ENCODE measurements at regions not wholly inside any gene's neighbourhood (a gene's known extent, or its start where the extent isn't known, plus 50 kb on each side); places are given as distances from the start of the nearest gene placed in this dataset.

GRCh38 chr3:148466143-148466542 lies 231.6 kb upstream of the AGTR1 start:
- H3K36me3 ChIP-seq = no peaks in the 10 kb centered on the region
- DNase-seq (no peak), ATAC-seq (no peak)
- H3K27ac ChIP-seq = no peak overlapping the region
- intact Hi-C loops (cut with DNase I) = no loop called here
- H3K4me3 ChIP-seq = no peak overlapping the region
- TF ChIP-seq POLR2A (IDR thresholded peaks at IDR 0.05) (no peak), CTCF (IDR thresholded peaks at IDR 0.05) (no peak)
- H3K4me1 ChIP-seq = peaks cover 0 to 2% (median 0%) of the 10 kb centered on the region in 4 donors
- WGBS (ENCODE audit: insufficient coverage, low coverage, low lambda C conversion rate, missing lambda C conversion rate) = 54% methylated on average over 2 of the region's 2 CpGs
- H3K27me3 ChIP-seq = no peaks in the 10 kb centered on the region
- no peaks in the 10 kb centered on the region for H3K9me3 ChIP-seq

GRCh38 chr3:148466980-148467740 lies 230.5 kb upstream of the AGTR1 start:
- Histone ChIP-seq H3K27ac (no peak overlapping the region), H3K4me3 (no peak overlapping the region), H3K9me3 (no peaks in the 10 kb centered on the region), H3K4me1 (no peaks in the 10 kb centered on the region), H3K27me3 (no peaks in the 10 kb centered on the region), H3K36me3 (no peaks in the 10 kb centered on the region)
- DNase-seq (no peak), ATAC-seq (no peak)
- no peak for TF ChIP-seq CTCF (IDR thresholded peaks at IDR 0.05)
- no peak for TF ChIP-seq POLR2A (IDR thresholded peaks at IDR 0.05)
- intact Hi-C loops (cut with DNase I) = no loop called here

- Histone ChIP-seq H3K4me3 (no peak overlapping the region), H3K27ac (no peak overlapping the region), H3K9me3 (peaks cover 0 to 4% (median 0%) of the 10 kb centered on the region in 4 donors), H3K36me3 (no peaks in the 10 kb centered on the region), H3K27me3 (no peaks in the 10 kb centered on the region), H3K4me1 (no peaks in the 10 kb centered on the region)
- no peak for TF ChIP-seq POLR2A (IDR thresholded peaks at IDR 0.05)
- no peak for TF ChIP-seq CTCF (IDR thresholded peaks at IDR 0.05)
- 68% methylated on average over 2 of the region's 2 CpGs for WGBS (ENCODE audit: insufficient coverage, low coverage, low lambda C conversion rate, missing lambda C conversion rate)
- DNase-seq (no peak), ATAC-seq (no peak)
- intact Hi-C loops (cut with DNase I) = no loop called here
Measured at GRCh38 chr3:148477375-148477774, 220.3 kb upstream of the AGTR1 start.

GRCh38 chr3:148493631-148494030 lies 204.1 kb upstream of the AGTR1 start:
- no peak for TF ChIP-seq POLR2A (IDR thresholded peaks at IDR 0.05)
- TF ChIP-seq CTCF (IDR thresholded peaks at IDR 0.05) = no peak
- Histone ChIP-seq H3K9me3 (no peaks in the 10 kb centered on the region), H3K36me3 (no peaks in the 10 kb centered on the region), H3K27ac (no peak overlapping the region), H3K27me3 (no peaks in the 10 kb centered on the region), H3K4me3 (no peak overlapping the region), H3K4me1 (no peaks in the 10 kb centered on the region)
- no peak for DNase-seq
- WGBS (ENCODE audit: insufficient coverage, low coverage, low lambda C conversion rate, missing lambda C conversion rate) = 45% methylated on average over 3 of the region's 3 CpGs
- intact Hi-C loops (cut with DNase I) = no loop called here
- no peak for ATAC-seq

GRCh38 chr3:148494451-148494850 lies 203.3 kb upstream of the AGTR1 start:
- DNase-seq (no peak), ATAC-seq (no peak)
- Histone ChIP-seq H3K9me3 (no peaks in the 10 kb centered on the region), H3K27ac (no peak overlapping the region), H3K27me3 (no peaks in the 10 kb centered on the region), H3K4me3 (no peak overlapping the region), H3K4me1 (no peaks in the 10 kb centered on the region), H3K36me3 (no peaks in the 10 kb centered on the region)
- no peak for TF ChIP-seq CTCF (IDR thresholded peaks at IDR 0.05)
- no peak for TF ChIP-seq POLR2A (IDR thresholded peaks at IDR 0.05)
- 78% methylated on average over 1 of the region's 1 CpG for WGBS (ENCODE audit: insufficient coverage, low coverage, low lambda C conversion rate, missing lambda C conversion rate)
- intact Hi-C loops (cut with DNase I) = no loop called here
